AG09309 (cell line): ENCODE measurements at regions not wholly inside any gene's neighbourhood (a gene's known extent, or its start where the extent isn't known, plus 50 kb on each side); places are given as distances from the start of the nearest gene placed in this dataset.

ENCODE experiments used
- DNase-seq: peaks from one replicate; pipeline ENCODE4 v3.0.0-alpha.2; 2010; ENCODE audit warnings: low read depth
- H3K4me3 ChIP-seq: 2 replicates; pipeline ENCODE4 v1.5.1; 2011; ENCODE audit warnings: mild to moderate bottlenecking, low read depth, low read length, moderate library complexity; ENCODE audit not compliant: control insufficient read depth
- TF ChIP-seq, protein P1 (sequence below): IDR thresholded peaks from 2 replicates; pipeline ENCODE4 v1.5.1; 2011; ENCODE audit warnings: mild to moderate bottlenecking, low read depth, low read length, inconsistent platforms; ENCODE audit not compliant: insufficient read depth, control insufficient read depth; ENCODE audit errors: missing control alignments

GRCh38 chr7:136293841-136294391, 316.8 kb upstream of the MTPN start:
- TF ChIP-seq, protein P1, sequence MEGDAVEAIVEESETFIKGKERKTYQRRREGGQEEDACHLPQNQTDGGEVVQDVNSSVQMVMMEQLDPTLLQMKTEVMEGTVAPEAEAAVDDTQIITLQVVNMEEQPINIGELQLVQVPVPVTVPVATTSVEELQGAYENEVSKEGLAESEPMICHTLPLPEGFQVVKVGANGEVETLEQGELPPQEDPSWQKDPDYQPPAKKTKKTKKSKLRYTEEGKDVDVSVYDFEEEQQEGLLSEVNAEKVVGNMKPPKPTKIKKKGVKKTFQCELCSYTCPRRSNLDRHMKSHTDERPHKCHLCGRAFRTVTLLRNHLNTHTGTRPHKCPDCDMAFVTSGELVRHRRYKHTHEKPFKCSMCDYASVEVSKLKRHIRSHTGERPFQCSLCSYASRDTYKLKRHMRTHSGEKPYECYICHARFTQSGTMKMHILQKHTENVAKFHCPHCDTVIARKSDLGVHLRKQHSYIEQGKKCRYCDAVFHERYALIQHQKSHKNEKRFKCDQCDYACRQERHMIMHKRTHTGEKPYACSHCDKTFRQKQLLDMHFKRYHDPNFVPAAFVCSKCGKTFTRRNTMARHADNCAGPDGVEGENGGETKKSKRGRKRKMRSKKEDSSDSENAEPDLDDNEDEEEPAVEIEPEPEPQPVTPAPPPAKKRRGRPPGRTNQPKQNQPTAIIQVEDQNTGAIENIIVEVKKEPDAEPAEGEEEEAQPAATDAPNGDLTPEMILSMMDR = no peak
- no peak for DNase-seq
- H3K4me3 ChIP-seq = no peak overlapping the region

GRCh38 chr7:136293272-136293671, 316.1 kb upstream of the MTPN start:
- DNase-seq = no peak
- TF ChIP-seq, protein P1 = no peak
- H3K4me3 ChIP-seq = no peak overlapping the region

DNA sequence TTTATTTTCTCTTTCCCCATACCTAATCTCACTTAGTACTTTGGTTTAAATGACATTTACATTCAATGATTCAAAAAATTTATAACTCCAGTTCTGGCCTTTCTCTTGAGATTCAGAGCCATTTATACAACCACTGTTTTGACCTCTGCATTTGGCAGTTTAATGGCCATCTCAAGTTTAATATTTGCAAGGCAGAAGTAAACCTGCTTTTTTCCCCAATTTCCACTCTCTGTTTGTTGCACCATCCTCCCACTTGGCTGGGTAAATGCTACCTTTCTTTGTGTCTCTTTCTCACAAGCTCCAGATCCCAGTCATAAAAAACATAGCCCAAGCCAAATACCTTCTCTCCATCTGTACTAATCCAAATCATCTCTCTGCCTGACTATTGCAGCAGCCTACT, 315.2 kb upstream of the MTPN start:
- DNase-seq = no peak
- no peak overlapping the region for H3K4me3 ChIP-seq
- TF ChIP-seq, protein P1 = no peak

GRCh38 chr7:136290351-136290750, 313.2 kb upstream of the MTPN start:
- no peak overlapping the region for H3K4me3 ChIP-seq
- TF ChIP-seq, protein P1 = no peak
- DNase-seq = no peak

DNA sequence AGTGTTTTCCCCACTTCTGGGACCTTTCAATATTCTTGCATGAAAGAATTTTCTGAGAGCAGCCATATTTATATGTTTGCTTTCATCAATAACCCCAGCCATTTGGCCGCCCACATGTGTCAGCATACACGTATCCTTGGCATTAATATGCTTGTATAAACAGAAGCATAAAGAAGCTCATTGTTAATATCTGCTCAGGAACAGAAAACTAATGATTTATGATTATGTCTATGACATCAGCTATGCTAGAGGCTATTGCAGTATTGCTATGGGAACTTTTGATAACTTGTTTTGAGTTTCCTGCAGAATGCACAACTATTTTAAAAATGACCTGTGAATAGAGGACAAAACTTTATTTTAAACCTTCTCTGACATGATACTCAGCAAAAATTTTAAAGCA, 300.9 kb upstream of the MTPN start:
- DNase-seq = no peak
- no peak overlapping the region for H3K4me3 ChIP-seq
- TF ChIP-seq, protein P1 = no peak

DNA sequence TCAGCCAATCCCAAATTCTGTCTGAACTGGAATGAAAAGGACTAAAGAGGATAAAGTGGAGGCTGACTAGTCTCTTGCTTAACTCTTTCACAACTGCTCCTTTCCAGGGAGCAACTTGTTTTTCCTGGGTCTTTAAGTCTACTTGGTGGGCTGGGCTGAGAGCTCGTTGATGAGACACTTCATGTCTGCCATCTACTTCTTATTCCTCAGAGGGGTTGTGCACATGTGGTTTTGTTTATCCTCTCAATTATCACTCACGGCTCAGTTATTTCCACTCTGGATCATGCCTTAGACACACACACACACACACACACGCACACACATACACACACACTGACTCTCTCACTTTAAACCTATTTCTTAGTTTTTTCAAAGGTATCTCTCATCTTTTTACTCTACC, 298.6 kb upstream of the MTPN start:
- no peak for DNase-seq
- TF ChIP-seq, protein P1 = no peak
- H3K4me3 ChIP-seq = no peak overlapping the region
